ENCODE measurements at regions not wholly inside any gene's neighbourhood (a gene's known extent, or its start where the extent isn't known, plus 50 kb on each side); places are given as distances from the start of the nearest gene placed in this dataset.

- TF ChIP-seq CTCF (IDR thresholded peaks at IDR 0.05), result no peak
- no peak for TF ChIP-seq POLR2A (IDR thresholded peaks at IDR 0.05)
Observed at GRCh38 chr7:12866207-12866606, 178.8 kb downstream of the ARL4A start.

Measured in heart left ventricle (tissue), 13 donors.